ENCODE measurements at regions not wholly inside any gene's neighbourhood (a gene's known extent, or its start where the extent isn't known, plus 50 kb on each side); places are given as distances from the start of the nearest gene placed in this dataset.
A peak's percentile ranks its signal among the peaks of the same experiment; 100 is the strongest.

- no peak for TF ChIP-seq RBM39 (optimal IDR thresholded peaks at IDR 0.05; ENCODE audit: low read depth, low read length)
- TF ChIP-seq FUS (optimal IDR thresholded peaks at IDR 0.05; ENCODE audit: low read depth, low read length) = no peak
- peak; percentile 40; the same call in 1 of the 2 replicates for TF ChIP-seq SP1 (CRISPR knock-in tag; IDR thresholded peaks at IDR 0.05)
- TF ChIP-seq THAP7 (CRISPR knock-in tag; IDR thresholded peaks at IDR 0.05) = no peak
- no peak for TF ChIP-seq CAMTA2 (CRISPR knock-in tag; conservative IDR thresholded peaks at IDR 0.05)
- TF ChIP-seq NONO (IDR thresholded peaks at IDR 0.05; ENCODE audit: low read depth in 2 of 2, low read length in 1 of 2) = 0 out of 4 replicates have a peak, but pooled peaks of 1 of the 2 experiments have one; percentile 26
- TF ChIP-seq SMAD4 (CRISPR knock-in tag; conservative IDR thresholded peaks at IDR 0.05) = peak; percentile 28
- no peak for TF ChIP-seq PHF20 (IDR thresholded peaks at IDR 0.05; ENCODE audit: partially characterized antibody)
- TF ChIP-seq ZNF561 (CRISPR knock-in tag; conservative IDR thresholded peaks at IDR 0.05) = no peak
- no peak for TF ChIP-seq MCM3 (IDR thresholded peaks at IDR 0.05)
- no peak for TF ChIP-seq MTF1 (CRISPR knock-in tag; IDR thresholded peaks at IDR 0.05; ENCODE audit: borderline replicate concordance)
- peak; percentile 18; the same call in 1 of the 2 replicates for TF ChIP-seq ZNF384 (IDR thresholded peaks at IDR 0.05; ENCODE audit: low read depth, low read length)
- TF ChIP-seq RBBP5 (IDR thresholded peaks at IDR 0.05; ENCODE audit: borderline replicate concordance, insufficient read depth, low read length, poor library complexity, severe bottlenecking) = peak; percentile 45
- peak in 1 of 3 experiments; percentile 9; a peak in 1 of 6 replicates for TF ChIP-seq CTCF (IDR thresholded peaks at IDR 0.05 in 2 of 3, conservative IDR thresholded peaks at IDR 0.05 in 1 of 3; ENCODE audit: insufficient read depth in 2 of 3, low read depth in 1 of 3, low read length in 3 of 3)
- TF ChIP-seq ZNF785 (CRISPR knock-in tag; IDR thresholded peaks at IDR 0.05) = no peak
- TF ChIP-seq ZNF324 (CRISPR knock-in tag; IDR thresholded peaks at IDR 0.05) = no peak
- no peak for TF ChIP-seq KAT8 (IDR thresholded peaks at IDR 0.05; ENCODE audit: low read depth)
- TF ChIP-seq COPS2 (conservative IDR thresholded peaks at IDR 0.05) = no peak
- TF ChIP-seq YY1 (IDR thresholded peaks at IDR 0.05; ENCODE audit: borderline replicate concordance in 1 of 3, control insufficient read depth in 1 of 3, extremely low read depth in 1 of 3, insufficient read depth in 3 of 3, insufficient read length in 1 of 3, insufficient replicate concordance in 2 of 3, low read depth in 1 of 3, low read length in 2 of 3) = no peak
- peak in 1 of 2 experiments; percentile 24; a peak in 1 of 4 replicates for TF ChIP-seq ZNF639 (CRISPR knock-in tag; conservative IDR thresholded peaks at IDR 0.05 in 1 of 2, IDR thresholded peaks at IDR 0.05 in 1 of 2)
- TF ChIP-seq SMARCC2 (IDR thresholded peaks at IDR 0.05; ENCODE audit: low read depth) = peak; percentile 99
Measured at GRCh38 chr10:7027913-7028808, 382.7 kb downstream of the SFMBT2 start (continued).
